Activated naive CD8-positive, alpha-beta T cell treated with anti-CD3 and anti-CD28 coated beads, Interleukin-2, amount 10 ng/mL, durations not matched to agents 7 days and 5 days (primary cell): ENCODE measurements at regions not wholly inside any gene's neighbourhood (a gene's known extent, or its start where the extent isn't known, plus 50 kb on each side); places are given as distances from the start of the nearest gene placed in this dataset.
A peak's percentile ranks its signal among the peaks of the same experiment; 100 is the strongest.
"Not testable (repeated sequence)": the region's sequence is repeated elsewhere in the genome, so short reads cannot be mapped to it uniquely, and the experiment has no call there.

Source experiments
- ATAC-seq: fragments of 150-1000 bp; cut with Tn5 transposase; one replicate; pipeline ENCODE4 v1.10.0; 2021; ENCODE audit warnings: low read depth, moderate library complexity
- POLR2A ChIA-PET: fragments of 350-600 bp; sonication (Branson Sonifier 250); formaldehyde crosslinking; loops from one replicate; lab custom pipeline; 2021; ENCODE audit warnings: antibody characterized with exemption; lab: Charles Lee
- DNase-seq: peaks from one replicate; pipeline ENCODE4 v3.0.0; 2021
- H3K27ac Mint-ChIP-seq: one replicate; pipeline ENCODE4 v1.8.0; 2022; ENCODE audit warnings: mild to moderate bottlenecking, mixed read lengths
- H3K27me3 Mint-ChIP-seq: one replicate; pipeline ENCODE4 v1.8.0; 2022; ENCODE audit warnings: mild to moderate bottlenecking, moderate library complexity, mixed read lengths
- H3K36me3 Mint-ChIP-seq: one replicate; pipeline ENCODE4 v1.8.0; 2021; ENCODE audit warnings: mild to moderate bottlenecking, mixed read lengths
- H3K4me1 Mint-ChIP-seq: one replicate; pipeline ENCODE4 v1.8.0; 2021; ENCODE audit warnings: mixed read lengths
- H3K4me3 Mint-ChIP-seq: one replicate; pipeline ENCODE4 v1.8.0; 2022; ENCODE audit warnings: mild to moderate bottlenecking, moderate library complexity, mixed read lengths
- H3K9me3 Mint-ChIP-seq: one replicate; pipeline ENCODE4 v1.8.0; 2021; ENCODE audit warnings: mixed read lengths

- ATAC-seq (no peak), DNase-seq (peak; percentile 4)
- Mint-ChIP-seq H3K4me3 (no peak overlapping the region), H3K27me3 (no peaks in the 10 kb centered on the region), H3K36me3 (no peaks in the 10 kb centered on the region), H3K27ac (no peak overlapping the region), H3K4me1 (no peaks in the 10 kb centered on the region), H3K9me3 (no peaks in the 10 kb centered on the region)
- POLR2A ChIA-PET = no interaction called here
Observed at GRCh38 chr4:3630136-3630597, 97.9 kb upstream of the LRPAP1 start.

DNA sequence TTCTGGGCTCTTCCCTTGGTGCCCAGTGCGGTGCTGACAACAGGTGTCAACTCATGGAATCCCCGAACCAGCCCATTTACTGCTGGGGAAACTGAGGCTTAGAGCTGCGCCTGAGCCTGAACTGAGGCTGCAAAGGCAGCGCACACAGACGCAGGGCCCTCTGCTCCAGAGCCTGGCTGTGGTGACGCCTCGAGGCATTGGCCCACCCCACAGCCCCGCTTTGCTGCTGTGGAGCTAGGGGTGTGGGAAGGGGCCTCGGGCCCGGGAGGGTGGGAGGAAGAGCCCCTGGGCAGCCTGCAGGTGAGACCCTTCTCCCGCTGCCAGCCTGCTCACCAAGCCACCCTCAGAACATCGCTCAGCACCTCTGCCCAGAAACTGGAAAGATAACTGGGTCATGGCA, 97.4 kb upstream of the LRPAP1 start:
- DNase-seq (peak; percentile 4), ATAC-seq (no peak)
- Mint-ChIP-seq H3K27ac (no peak overlapping the region), H3K4me3 (no peak overlapping the region), H3K27me3 (peaks cover 4% of the 10 kb centered on the region), H3K9me3 (no peaks in the 10 kb centered on the region), H3K36me3 (no peaks in the 10 kb centered on the region), H3K4me1 (no peaks in the 10 kb centered on the region)
- POLR2A ChIA-PET = no interaction called here

- POLR2A ChIA-PET, H3K36me3 Mint-ChIP-seq, H3K9me3 Mint-ChIP-seq, H3K4me3 Mint-ChIP-seq, DNase-seq, H3K27me3 Mint-ChIP-seq, ATAC-seq, H3K27ac Mint-ChIP-seq, H3K4me1 Mint-ChIP-seq: not testable (repeated sequence)
Observed at GRCh38 chr4:3629176-3629575, 97.0 kb upstream of the LRPAP1 start.

GRCh38 chr4:3628868-3629175, 96.6 kb upstream of the LRPAP1 start:
- no peaks in the 10 kb centered on the region for H3K36me3 Mint-ChIP-seq
- DNase-seq (no peak), ATAC-seq (no peak)
- POLR2A ChIA-PET = no interaction called here
- H3K27me3 Mint-ChIP-seq = peaks cover 4% of the 10 kb centered on the region
- H3K4me3 Mint-ChIP-seq = no peak overlapping the region
- no peaks in the 10 kb centered on the region for H3K9me3 Mint-ChIP-seq
- H3K4me1 Mint-ChIP-seq = no peaks in the 10 kb centered on the region
- H3K27ac Mint-ChIP-seq = no peak overlapping the region

DNA sequence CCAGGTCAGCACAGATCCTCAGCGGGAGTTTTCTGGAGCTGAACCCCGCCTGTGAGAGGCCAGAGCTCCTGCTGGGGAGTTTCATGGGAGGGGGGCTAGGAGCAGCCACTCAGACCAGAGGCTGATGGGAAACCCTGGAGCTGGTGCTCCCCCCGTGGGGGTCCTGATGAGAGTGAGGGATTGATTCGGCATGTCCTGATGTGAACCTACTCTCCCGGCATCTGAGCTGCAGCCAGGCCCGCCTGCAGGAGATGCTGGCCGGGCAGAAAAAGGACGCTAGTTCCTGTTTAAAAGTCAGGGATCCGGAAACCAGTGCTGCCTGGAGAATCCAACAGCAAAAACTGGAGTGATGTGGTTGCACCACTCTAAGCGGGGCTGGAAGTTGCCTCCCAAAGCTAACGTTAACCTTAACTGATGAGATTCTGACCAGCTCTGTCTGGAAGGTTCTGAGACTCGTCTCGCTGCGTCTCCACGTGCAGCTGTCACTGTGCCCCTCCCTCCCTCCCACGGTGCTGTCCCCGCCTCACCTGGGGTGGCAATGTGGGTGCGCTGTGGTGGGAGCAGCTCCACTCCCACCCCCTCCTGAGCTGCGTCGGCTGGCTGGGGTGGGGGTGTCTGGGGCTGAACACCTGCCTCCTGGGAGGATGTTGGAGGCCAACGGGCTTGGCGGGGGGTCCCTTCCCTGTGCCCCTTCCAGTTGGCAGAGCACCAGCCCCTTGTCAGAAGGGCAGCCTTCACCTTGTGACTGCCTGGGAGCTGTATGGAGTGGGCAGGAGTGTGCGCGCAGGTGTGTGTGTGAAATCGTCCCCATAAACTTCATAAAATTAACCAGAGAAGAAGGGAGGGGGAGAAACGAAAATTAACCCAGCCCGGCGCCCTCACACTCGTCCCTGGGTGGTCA, 96.0 kb upstream of the LRPAP1 start:
- DNase-seq, H3K9me3 Mint-ChIP-seq, H3K27me3 Mint-ChIP-seq, H3K4me3 Mint-ChIP-seq, H3K27ac Mint-ChIP-seq, ATAC-seq, H3K4me1 Mint-ChIP-seq, POLR2A ChIA-PET, H3K36me3 Mint-ChIP-seq: not testable (repeated sequence)

GRCh38 chr4:3627456-3627855, 95.2 kb upstream of the LRPAP1 start:
- ATAC-seq, POLR2A ChIA-PET, H3K4me1 Mint-ChIP-seq, H3K27me3 Mint-ChIP-seq, H3K27ac Mint-ChIP-seq, DNase-seq, H3K9me3 Mint-ChIP-seq, H3K36me3 Mint-ChIP-seq, H3K4me3 Mint-ChIP-seq: not testable (repeated sequence)

DNA sequence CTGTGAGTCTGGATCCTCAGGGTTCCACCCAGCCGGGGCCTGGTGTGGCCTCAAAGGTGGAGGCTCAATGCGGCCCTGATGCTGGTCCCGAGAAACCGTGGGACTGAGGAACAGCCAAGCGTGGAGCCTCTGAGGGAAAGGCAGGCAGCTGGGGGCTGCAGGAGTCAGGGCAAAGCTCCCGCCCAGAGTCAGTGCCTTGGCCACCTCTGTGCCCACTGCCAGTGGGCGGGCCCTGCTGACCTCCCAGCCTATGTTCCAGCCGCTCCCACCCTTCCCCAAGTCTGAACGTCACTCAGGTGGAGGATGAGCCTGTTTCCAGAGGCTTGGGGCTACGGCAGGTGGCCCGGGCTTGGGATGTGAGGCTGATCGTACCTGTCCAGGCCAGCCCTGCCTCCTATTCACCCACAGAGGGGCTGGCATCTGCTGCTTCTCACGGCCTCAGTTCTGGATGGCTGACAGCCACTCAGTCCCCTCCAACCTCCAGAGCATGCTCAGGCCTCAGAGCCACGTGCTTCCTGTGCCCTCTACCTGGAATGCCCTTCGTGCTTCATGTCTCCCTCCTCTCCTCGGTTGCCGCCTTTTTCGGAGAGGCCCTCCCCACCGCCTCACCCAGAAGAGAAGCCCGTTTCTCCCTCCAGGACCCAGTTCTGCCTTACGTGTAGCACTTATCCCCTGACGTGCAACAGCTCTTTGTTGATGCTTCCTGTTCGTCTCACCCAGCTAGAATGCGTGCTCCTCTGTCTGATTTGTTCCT, 94.1 kb upstream of the LRPAP1 start:
- H3K36me3 Mint-ChIP-seq, H3K27ac Mint-ChIP-seq, POLR2A ChIA-PET, DNase-seq, H3K4me3 Mint-ChIP-seq, ATAC-seq, H3K4me1 Mint-ChIP-seq, H3K9me3 Mint-ChIP-seq: not testable (repeated sequence)
- H3K27me3 Mint-ChIP-seq = peaks cover 10% of the 10 kb centered on the region

GRCh38 chr4:3625286-3625875, 93.2 kb upstream of the LRPAP1 start:
- H3K4me1 Mint-ChIP-seq, H3K36me3 Mint-ChIP-seq, H3K27ac Mint-ChIP-seq, DNase-seq, ATAC-seq, POLR2A ChIA-PET, H3K4me3 Mint-ChIP-seq, H3K9me3 Mint-ChIP-seq: not testable (repeated sequence)
- H3K27me3 Mint-ChIP-seq = peaks cover 10% of the 10 kb centered on the region

GRCh38 chr4:3623809-3624329, 91.6 kb upstream of the LRPAP1 start:
- H3K9me3 Mint-ChIP-seq, H3K4me3 Mint-ChIP-seq, H3K36me3 Mint-ChIP-seq, H3K27ac Mint-ChIP-seq, ATAC-seq, H3K4me1 Mint-ChIP-seq, POLR2A ChIA-PET: not testable (repeated sequence)
- peaks cover 14% of the 10 kb centered on the region for H3K27me3 Mint-ChIP-seq
- DNase-seq = peak; percentile 15

- peaks cover 2% of the 10 kb centered on the region for H3K4me1 Mint-ChIP-seq
- no peak for ATAC-seq
Observed at GRCh38 chr4:3623106-3623505, 90.9 kb upstream of the LRPAP1 start.

DNA sequence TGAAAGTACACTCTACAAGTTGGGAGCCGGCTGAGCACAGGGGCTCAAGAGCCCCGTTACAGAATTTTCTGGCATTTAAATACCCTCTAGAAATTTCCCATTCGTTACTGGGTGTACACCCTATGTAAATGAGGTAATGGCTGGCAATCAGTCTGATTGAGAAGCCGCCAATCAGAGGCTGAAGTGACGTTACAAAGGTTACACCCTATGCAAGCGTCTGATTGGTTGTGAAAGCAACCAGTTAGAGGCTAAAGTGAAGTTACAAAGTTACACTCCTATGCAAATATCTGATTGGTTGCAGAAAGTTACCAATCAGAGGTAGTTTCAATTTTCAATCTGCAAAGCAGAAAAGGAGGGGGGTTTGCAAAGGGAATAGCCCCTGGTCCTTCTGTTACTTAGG, 88.1 kb upstream of the LRPAP1 start:
- H3K27me3 Mint-ChIP-seq = peaks cover 22% of the 10 kb centered on the region
- H3K36me3 Mint-ChIP-seq, H3K27ac Mint-ChIP-seq, POLR2A ChIA-PET, H3K4me1 Mint-ChIP-seq, DNase-seq, H3K9me3 Mint-ChIP-seq, ATAC-seq, H3K4me3 Mint-ChIP-seq: not testable (repeated sequence)

More at GRCh38 chr4:3623106-3623505, 90.9 kb upstream of the LRPAP1 start:
- H3K9me3 Mint-ChIP-seq = no peaks in the 10 kb centered on the region
- POLR2A ChIA-PET = no interaction called here
- H3K27ac Mint-ChIP-seq = no peak overlapping the region
- no peaks in the 10 kb centered on the region for H3K36me3 Mint-ChIP-seq
- no peak for DNase-seq
- peaks cover 17% of the 10 kb centered on the region for H3K27me3 Mint-ChIP-seq
- no peak overlapping the region for H3K4me3 Mint-ChIP-seq

GRCh38 chr4:3619698-3620097, 87.5 kb upstream of the LRPAP1 start:
- ATAC-seq, DNase-seq, H3K4me1 Mint-ChIP-seq, POLR2A ChIA-PET, H3K27ac Mint-ChIP-seq, H3K9me3 Mint-ChIP-seq, H3K4me3 Mint-ChIP-seq, H3K36me3 Mint-ChIP-seq: not testable (repeated sequence)
- peaks cover 19% of the 10 kb centered on the region for H3K27me3 Mint-ChIP-seq

- DNase-seq, H3K4me1 Mint-ChIP-seq, H3K9me3 Mint-ChIP-seq, ATAC-seq, H3K36me3 Mint-ChIP-seq, H3K27ac Mint-ChIP-seq, POLR2A ChIA-PET, H3K4me3 Mint-ChIP-seq: not testable (repeated sequence)
- peaks cover 18% of the 10 kb centered on the region for H3K27me3 Mint-ChIP-seq
Observed at GRCh38 chr4:3618341-3618740, 86.1 kb upstream of the LRPAP1 start.
